Activated naive CD4-positive, alpha-beta T cell treated with anti-CD3 and anti-CD28 coated beads for 36 hours (primary cell): ENCODE measurements at regions not wholly inside any gene's neighbourhood (a gene's known extent, or its start where the extent isn't known, plus 50 kb on each side); places are given as distances from the start of the nearest gene placed in this dataset.

Experiments used
- CTCF ChIA-PET: fragments of 350-600 bp; sonication (Branson Sonifier 250); formaldehyde crosslinking; loops from one replicate; lab custom pipeline; 2021; ENCODE audit warnings: antibody characterized with exemption; lab: Charles Lee
- DNase-seq: peaks from one replicate; pipeline ENCODE4 v3.0.0-alpha.2; 2020
- H3K27ac Mint-ChIP-seq: one replicate; pipeline ENCODE4 v1.8.0; 2021; ENCODE audit warnings: mild to moderate bottlenecking, mixed read lengths
- H3K27me3 Mint-ChIP-seq: one replicate; pipeline ENCODE4 v1.8.0; 2021; ENCODE audit warnings: low read depth, mixed read lengths
- H3K36me3 Mint-ChIP-seq: one replicate; pipeline ENCODE4 v1.8.0; 2021; ENCODE audit warnings: low read depth, mixed read lengths
- H3K4me1 Mint-ChIP-seq: one replicate; pipeline ENCODE4 v1.8.0; 2021; ENCODE audit warnings: low read depth, mixed read lengths
- H3K4me3 Mint-ChIP-seq: one replicate; pipeline ENCODE4 v1.8.0; 2021; ENCODE audit warnings: mild to moderate bottlenecking, moderate library complexity, mixed read lengths
- H3K9me3 Mint-ChIP-seq: one replicate; pipeline ENCODE4 v1.8.0; 2021; ENCODE audit warnings: mixed read lengths
- intact Hi-C: fragments of 100-400 bp; cut with micrococcal nuclease; formaldehyde crosslinking; loops from one replicate; pipeline ENCODE4 v1.15.1; 2023

- intact Hi-C loops, result no loop called here
- Mint-ChIP-seq H3K27ac (no peak overlapping the region), H3K36me3 (no peaks in the 10 kb centered on the region), H3K4me1 (no peaks in the 10 kb centered on the region), H3K9me3 (no peaks in the 10 kb centered on the region), H3K27me3 (peaks cover 18% of the 10 kb centered on the region), H3K4me3 (no peak overlapping the region)
- CTCF ChIA-PET, result no interaction called here
- no peak for DNase-seq
Measured at GRCh38 chr7:13165854-13166253, 478.4 kb downstream of the ARL4A start.

DNA sequence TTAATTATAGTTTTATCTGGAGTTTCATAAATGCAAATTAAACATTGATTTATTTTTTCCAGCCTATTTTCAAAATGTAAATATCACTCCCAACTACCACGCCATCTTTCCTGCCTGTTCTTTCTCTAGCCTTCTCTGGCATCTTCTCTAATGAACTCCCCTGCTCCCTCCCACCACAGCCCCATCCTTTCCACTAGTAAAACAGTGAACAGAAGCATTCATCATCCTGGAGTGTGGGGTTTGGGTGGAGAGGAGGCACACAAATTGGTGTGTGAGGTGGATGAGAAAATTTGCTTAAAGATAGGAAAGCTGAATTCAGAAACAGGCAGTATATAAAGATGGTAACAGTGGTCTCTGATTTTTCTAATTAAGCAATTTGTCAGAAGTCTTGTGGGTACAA, 479.4 kb downstream of the ARL4A start:
- Mint-ChIP-seq H3K4me1 (no peaks in the 10 kb centered on the region), H3K36me3 (no peaks in the 10 kb centered on the region), H3K4me3 (no peak overlapping the region), H3K9me3 (no peaks in the 10 kb centered on the region), H3K27me3 (peaks cover 18% of the 10 kb centered on the region), H3K27ac (no peak overlapping the region)
- DNase-seq, result no peak
- CTCF ChIA-PET, result no interaction called here
- intact Hi-C loops, result no loop called here

GRCh38 chr7:13169356-13169755, 481.9 kb downstream of the ARL4A start:
- CTCF ChIA-PET, result no interaction called here
- intact Hi-C loops, result no loop called here
- DNase-seq, result no peak
- Mint-ChIP-seq H3K4me3 (no peak overlapping the region), H3K27ac (no peak overlapping the region), H3K4me1 (no peaks in the 10 kb centered on the region), H3K27me3 (peaks cover 18% of the 10 kb centered on the region), H3K36me3 (no peaks in the 10 kb centered on the region), H3K9me3 (no peaks in the 10 kb centered on the region)

GRCh38 chr7:13174991-13175390, 487.6 kb downstream of the ARL4A start:
- Mint-ChIP-seq H3K4me3 (no peak overlapping the region), H3K4me1 (no peaks in the 10 kb centered on the region)
- CTCF ChIA-PET, result no interaction called here

DNA sequence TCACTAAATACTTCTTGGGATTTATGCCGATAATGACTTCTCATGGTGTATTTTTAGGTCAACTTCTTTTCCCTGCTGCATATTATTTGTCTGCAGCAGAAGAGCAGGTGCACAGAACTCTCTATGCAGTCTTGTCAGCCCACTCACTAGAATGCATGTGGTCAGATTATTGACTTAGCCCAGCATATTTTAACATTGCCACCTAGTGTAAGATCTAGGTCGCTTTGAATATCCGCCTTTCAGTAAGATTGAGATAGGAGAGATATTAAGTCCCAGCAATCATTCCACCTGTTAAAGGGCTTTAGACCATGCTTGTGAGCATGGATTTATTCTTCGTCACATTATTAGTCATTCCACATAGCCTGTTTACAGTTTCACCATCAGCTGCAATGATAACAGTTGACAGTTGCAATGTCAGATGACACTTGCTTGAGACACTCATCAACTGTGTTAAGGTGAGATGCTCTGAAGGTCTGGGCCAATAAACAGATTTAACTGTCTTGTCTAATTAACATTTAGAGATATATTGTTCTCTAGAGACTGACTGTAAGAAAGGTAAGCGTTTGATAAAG, 491.7 kb downstream of the ARL4A start:
- Mint-ChIP-seq H3K36me3 (no peaks in the 10 kb centered on the region), H3K9me3 (no peaks in the 10 kb centered on the region), H3K4me3 (no peak overlapping the region), H3K4me1 (no peaks in the 10 kb centered on the region), H3K27me3 (peaks cover 19% of the 10 kb centered on the region), H3K27ac (no peak overlapping the region)
- CTCF ChIA-PET, result interaction anchor here (1.4 to 1.6 kb wide), 2 partner anchors 492 to 495 kb away, joined by 3 read pairs; partner anchors contain the start of gene ARL4A
- intact Hi-C loops, result loop anchor here (1.0 to 2.0 kb wide), 2 partner anchors 492 to 540 kb away; partner anchors contain the start of gene ARL4A
- DNase-seq, result no peak

More at GRCh38 chr7:13174991-13175390, 487.6 kb downstream of the ARL4A start:
- no peak for DNase-seq
- Mint-ChIP-seq H3K27ac (no peak overlapping the region), H3K36me3 (no peaks in the 10 kb centered on the region), H3K9me3 (no peaks in the 10 kb centered on the region), H3K27me3 (peaks cover 18% of the 10 kb centered on the region)
- intact Hi-C loops, result no loop called here

GRCh38 chr7:13179775-13180523, 492.5 kb downstream of the ARL4A start:
- no peak overlapping the region for H3K27ac Mint-ChIP-seq
- intact Hi-C loops, result loop anchor here (1.0 to 2.0 kb wide), 2 partner anchors 493 to 541 kb away; partner anchors contain the start of gene ARL4A
- H3K4me3 Mint-ChIP-seq, result no peak overlapping the region
- no peaks in the 10 kb centered on the region for H3K9me3 Mint-ChIP-seq
- CTCF ChIA-PET, result interaction anchor here (1.4 to 1.6 kb wide), 2 partner anchors 493 to 496 kb away, joined by 3 read pairs; partner anchors contain the start of gene ARL4A
- H3K4me1 Mint-ChIP-seq, result no peaks in the 10 kb centered on the region
- no peak for DNase-seq
- no peaks in the 10 kb centered on the region for H3K36me3 Mint-ChIP-seq
- peaks cover 14% of the 10 kb centered on the region for H3K27me3 Mint-ChIP-seq

GRCh38 chr7:13181216-13181615, 493.8 kb downstream of the ARL4A start:
- Mint-ChIP-seq H3K4me1 (no peaks in the 10 kb centered on the region), H3K9me3 (no peaks in the 10 kb centered on the region), H3K27me3 (peaks cover 13% of the 10 kb centered on the region), H3K27ac (no peak overlapping the region), H3K36me3 (no peaks in the 10 kb centered on the region), H3K4me3 (no peak overlapping the region)
- intact Hi-C loops, result no loop called here
- no peak for DNase-seq
- CTCF ChIA-PET, result no interaction called here

GRCh38 chr7:13185139-13185538, 497.7 kb downstream of the ARL4A start:
- no peak overlapping the region for H3K27ac Mint-ChIP-seq
- H3K4me1 Mint-ChIP-seq, result no peaks in the 10 kb centered on the region
- H3K9me3 Mint-ChIP-seq, result no peaks in the 10 kb centered on the region
- CTCF ChIA-PET, result no interaction called here
- intact Hi-C loops, result no loop called here
- no peak for DNase-seq
- H3K27me3 Mint-ChIP-seq, result peaks cover 4% of the 10 kb centered on the region
- no peaks in the 10 kb centered on the region for H3K36me3 Mint-ChIP-seq
- no peak overlapping the region for H3K4me3 Mint-ChIP-seq

DNA sequence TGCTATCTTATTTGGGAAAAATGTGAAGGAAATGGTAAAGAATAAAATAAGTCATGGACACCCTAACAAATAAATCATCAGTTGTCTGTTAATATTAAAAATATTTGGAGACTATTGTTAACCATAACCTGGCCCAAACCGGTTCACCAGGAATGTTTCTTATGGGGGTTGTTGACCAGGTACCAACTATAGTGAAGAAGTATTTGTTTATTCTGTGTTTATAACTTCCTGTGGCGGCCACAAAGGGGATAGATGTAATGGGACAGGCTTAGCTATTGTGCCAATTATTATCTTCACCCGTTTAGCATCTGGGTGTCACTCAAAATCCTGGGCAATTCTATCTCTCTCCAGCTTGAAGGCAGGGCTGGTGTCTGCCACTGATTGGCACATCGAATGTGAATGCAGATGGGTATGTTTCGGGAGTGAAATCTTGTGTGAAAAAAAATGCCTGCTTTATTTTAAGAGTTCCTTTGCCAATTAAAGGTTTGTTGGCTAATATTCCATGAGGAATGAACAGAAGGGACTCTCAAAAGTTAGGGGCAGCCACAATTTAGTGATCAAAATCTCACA, 500.9 kb downstream of the ARL4A start:
- Mint-ChIP-seq H3K4me3 (no peak overlapping the region), H3K9me3 (no peaks in the 10 kb centered on the region), H3K4me1 (no peaks in the 10 kb centered on the region), H3K27me3 (peaks cover 6% of the 10 kb centered on the region), H3K27ac (no peak overlapping the region), H3K36me3 (no peaks in the 10 kb centered on the region)
- intact Hi-C loops, result no loop called here
- no peak for DNase-seq
- CTCF ChIA-PET, result interaction anchor here (0.6 kb wide), 1 partner anchor 955 kb away, joined by 3 read pairs; no protein-coding TSS in a partner anchor

DNA sequence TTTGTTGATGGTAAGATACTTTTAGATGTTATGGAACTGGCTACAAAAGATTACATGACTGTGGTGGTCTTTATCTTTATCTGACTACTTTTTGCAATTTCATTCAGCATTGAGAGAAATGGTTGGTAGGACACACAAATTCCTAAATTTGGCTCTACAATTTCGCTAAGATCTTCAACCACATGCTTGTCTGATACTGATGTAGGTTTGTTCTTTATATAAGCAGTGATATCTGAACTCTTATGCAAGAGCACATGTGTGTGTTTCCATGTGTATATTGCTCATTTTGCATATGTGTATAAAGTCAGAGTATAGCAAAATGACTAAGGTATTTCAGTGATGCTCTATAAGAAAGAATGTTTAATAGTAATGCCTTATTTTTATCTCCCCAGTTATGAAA, 501.5 kb downstream of the ARL4A start:
- Mint-ChIP-seq H3K4me3 (no peak overlapping the region), H3K9me3 (no peaks in the 10 kb centered on the region), H3K27me3 (peaks cover 6% of the 10 kb centered on the region), H3K36me3 (no peaks in the 10 kb centered on the region), H3K27ac (no peak overlapping the region), H3K4me1 (no peaks in the 10 kb centered on the region)
- intact Hi-C loops, result no loop called here
- DNase-seq, result no peak
- CTCF ChIA-PET, result interaction anchor here (0.6 kb wide), 1 partner anchor 955 kb away, joined by 3 read pairs; no protein-coding TSS in a partner anchor

- intact Hi-C loops, result no loop called here
- H3K4me3 Mint-ChIP-seq, result no peak overlapping the region
- H3K4me1 Mint-ChIP-seq, result no peaks in the 10 kb centered on the region
- no peak overlapping the region for H3K27ac Mint-ChIP-seq
- DNase-seq, result no peak
- H3K27me3 Mint-ChIP-seq, result peaks cover 6% of the 10 kb centered on the region
- no peaks in the 10 kb centered on the region for H3K36me3 Mint-ChIP-seq
- CTCF ChIA-PET, result no interaction called here
- H3K9me3 Mint-ChIP-seq, result no peaks in the 10 kb centered on the region
Measured at GRCh38 chr7:13189668-13190067, 502.2 kb downstream of the ARL4A start.

GRCh38 chr7:13197501-13197900, 510.1 kb downstream of the ARL4A start:
- no peaks in the 10 kb centered on the region for H3K9me3 Mint-ChIP-seq
- no peak overlapping the region for H3K4me3 Mint-ChIP-seq
- peaks cover 12% of the 10 kb centered on the region for H3K27me3 Mint-ChIP-seq
- intact Hi-C loops, result no loop called here
- H3K36me3 Mint-ChIP-seq, result no peaks in the 10 kb centered on the region
- no peak for DNase-seq
- H3K4me1 Mint-ChIP-seq, result no peaks in the 10 kb centered on the region
- CTCF ChIA-PET, result no interaction called here
- no peak overlapping the region for H3K27ac Mint-ChIP-seq
